ENCODE measurements at regions not wholly inside any gene's neighbourhood (a gene's known extent, or its start where the extent isn't known, plus 50 kb on each side); places are given as distances from the start of the nearest gene placed in this dataset.

DNA sequence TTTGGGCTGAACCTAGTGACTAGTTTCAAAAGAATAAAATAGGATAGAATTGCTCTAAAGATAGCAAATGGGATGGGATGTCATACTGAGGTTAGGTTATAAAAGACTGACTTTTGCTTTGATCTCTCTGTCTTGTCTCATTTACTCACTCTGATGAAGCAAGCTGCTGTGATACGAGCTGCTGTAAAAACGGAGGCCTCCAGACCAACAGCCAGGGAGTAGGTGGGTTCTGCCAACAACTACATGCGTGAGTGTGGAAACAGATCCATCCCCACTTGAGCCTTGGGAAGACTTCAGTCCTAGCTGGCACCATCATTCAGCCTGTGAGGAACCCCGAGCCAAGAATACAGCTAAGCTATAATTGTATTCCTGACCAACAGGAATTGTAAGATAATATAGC lies 373.9 kb upstream of the CA10 start (continued):
- no peak for TF ChIP-seq MXI1 (IDR thresholded peaks at IDR 0.05; ENCODE audit: low read depth, low read length)
- TF ChIP-seq JUND (IDR thresholded peaks at IDR 0.05): no peak
- TF ChIP-seq YY1 (IDR thresholded peaks at IDR 0.05; ENCODE audit: low read depth): no peak

- Histone ChIP-seq H3K9ac (no peak overlapping the region), H3K79me2 (ENCODE audit: insufficient read depth) (no peaks in the 10 kb centered on the region), H3F3A (replicated peaks; ENCODE audit: insufficient read depth) (no peaks in the 10 kb centered on the region), H3K27me3 (ENCODE audit: insufficient read depth) (no peaks in the 10 kb centered on the region), H3K4me2 (no peak overlapping the region), H3K36me3 (replicated peaks in 1 of 2; ENCODE audit: control insufficient read depth in 1 of 2, insufficient read depth in 2 of 2, low read length in 1 of 2) (no peaks in the 10 kb centered on the region), H3K4me3 (ENCODE audit: low read depth in 2 of 2, low read length in 1 of 2) (no peak overlapping the region), H3K9me3 (peaks cover 5% of the 10 kb centered on the region; the same call in 1 of the 2 replicates), H2AFZ (ENCODE audit: low read depth) (no peak overlapping the region), H3K27ac (ENCODE audit: low read depth in 2 of 2, low read length in 1 of 2) (no peak overlapping the region), H3K9me2 (no peaks in the 10 kb centered on the region), H3K4me1 (ENCODE audit: control insufficient read depth in 1 of 2, insufficient read depth in 2 of 2, low read depth in 1 of 2, low read length in 1 of 2) (no peaks in the 10 kb centered on the region), H4K20me1 (ENCODE audit: insufficient read depth) (no peaks in the 10 kb centered on the region)
- ChIA-PET POLR2A (no interaction called here), CTCF (interaction anchor here (0.9 to 1.2 kb wide), 3 partner anchors 9 to 74 kb away, joined by 3 read pairs; no protein-coding TSS in a partner anchor)
- WGBS (ENCODE audit: low lambda C conversion rate): 33% methylated on average over 3 of the region's 3 CpGs
- DNase-seq: no peak
- TF ChIP-seq, protein P1, sequence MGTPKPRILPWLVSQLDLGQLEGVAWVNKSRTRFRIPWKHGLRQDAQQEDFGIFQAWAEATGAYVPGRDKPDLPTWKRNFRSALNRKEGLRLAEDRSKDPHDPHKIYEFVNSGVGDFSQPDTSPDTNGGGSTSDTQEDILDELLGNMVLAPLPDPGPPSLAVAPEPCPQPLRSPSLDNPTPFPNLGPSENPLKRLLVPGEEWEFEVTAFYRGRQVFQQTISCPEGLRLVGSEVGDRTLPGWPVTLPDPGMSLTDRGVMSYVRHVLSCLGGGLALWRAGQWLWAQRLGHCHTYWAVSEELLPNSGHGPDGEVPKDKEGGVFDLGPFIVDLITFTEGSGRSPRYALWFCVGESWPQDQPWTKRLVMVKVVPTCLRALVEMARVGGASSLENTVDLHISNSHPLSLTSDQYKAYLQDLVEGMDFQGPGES (IDR thresholded peaks at IDR 0.05; ENCODE audit: low read depth, low read length): no peak
- no peak for TF ChIP-seq FOSL2 (IDR thresholded peaks at IDR 0.05; ENCODE audit: borderline replicate concordance, low read depth)
Measured at GRCh38 chr17:52524096-52524637, 365.7 kb upstream of the CA10 start.

DNA sequence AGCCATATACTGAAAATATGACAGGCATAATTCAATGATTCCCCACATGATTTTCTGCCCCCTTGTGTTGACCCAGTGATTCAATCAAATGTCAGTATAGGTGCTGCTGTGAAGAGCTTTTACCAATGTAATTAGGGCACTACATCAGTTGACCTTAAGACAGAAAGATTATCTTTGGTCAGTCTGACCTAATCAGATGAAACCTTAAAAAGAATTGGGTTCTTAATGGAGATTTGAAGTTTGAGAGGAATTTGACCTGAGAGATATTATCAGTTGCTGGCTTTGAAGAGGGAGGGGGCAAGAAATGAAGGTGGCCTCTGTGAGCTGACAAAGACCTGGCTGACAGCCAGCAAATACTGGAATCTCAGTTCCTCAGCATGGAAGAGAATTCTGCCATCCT lies 358.7 kb upstream of the CA10 start:
- H3F3A ChIP-seq (replicated peaks; ENCODE audit: insufficient read depth): no peaks in the 10 kb centered on the region
- H3K9me3 ChIP-seq: peaks cover 5% of the 10 kb centered on the region; the same call in 1 of the 2 replicates
- no peaks in the 10 kb centered on the region for H4K20me1 ChIP-seq (ENCODE audit: insufficient read depth)
- H2AFZ ChIP-seq (ENCODE audit: low read depth): no peak overlapping the region
- no peaks in the 10 kb centered on the region for H3K9me2 ChIP-seq
- H3K4me1 ChIP-seq (ENCODE audit: control insufficient read depth in 1 of 2, insufficient read depth in 2 of 2, low read depth in 1 of 2, low read length in 1 of 2): peaks cover 0 to 2% of the 10 kb centered on the region in 2 experiments; a peak in 1 of 4 replicates
- no peak overlapping the region; a peak in 1 of 4 replicates for H3K4me3 ChIP-seq (ENCODE audit: low read depth in 2 of 2, low read length in 1 of 2)
- POLR2A ChIA-PET: no interaction called here
- DNase-seq: no peak
- H3K27me3 ChIP-seq (ENCODE audit: insufficient read depth): no peaks in the 10 kb centered on the region
- H3K36me3 ChIP-seq (replicated peaks in 1 of 2; ENCODE audit: control insufficient read depth in 1 of 2, insufficient read depth in 2 of 2, low read length in 1 of 2): no peaks in the 10 kb centered on the region
- no peak overlapping the region for H3K4me2 ChIP-seq
- CTCF ChIA-PET: no interaction called here
- no peak for TF ChIP-seq RFX5 (IDR thresholded peaks at IDR 0.05; ENCODE audit: low read length)
- no peak for TF ChIP-seq MAX (IDR thresholded peaks at IDR 0.05; ENCODE audit: low read depth)
- TF ChIP-seq YY1 (IDR thresholded peaks at IDR 0.05; ENCODE audit: low read depth): no peak
- TF ChIP-seq, protein P1 (IDR thresholded peaks at IDR 0.05; ENCODE audit: low read depth, low read length): no peak
- TF ChIP-seq SMC3 (IDR thresholded peaks at IDR 0.05; ENCODE audit: low read depth, low read length): no peak
- no peak for TF ChIP-seq NRF1 (IDR thresholded peaks at IDR 0.05; ENCODE audit: low read depth, low read length)
- TF ChIP-seq, protein P2, sequence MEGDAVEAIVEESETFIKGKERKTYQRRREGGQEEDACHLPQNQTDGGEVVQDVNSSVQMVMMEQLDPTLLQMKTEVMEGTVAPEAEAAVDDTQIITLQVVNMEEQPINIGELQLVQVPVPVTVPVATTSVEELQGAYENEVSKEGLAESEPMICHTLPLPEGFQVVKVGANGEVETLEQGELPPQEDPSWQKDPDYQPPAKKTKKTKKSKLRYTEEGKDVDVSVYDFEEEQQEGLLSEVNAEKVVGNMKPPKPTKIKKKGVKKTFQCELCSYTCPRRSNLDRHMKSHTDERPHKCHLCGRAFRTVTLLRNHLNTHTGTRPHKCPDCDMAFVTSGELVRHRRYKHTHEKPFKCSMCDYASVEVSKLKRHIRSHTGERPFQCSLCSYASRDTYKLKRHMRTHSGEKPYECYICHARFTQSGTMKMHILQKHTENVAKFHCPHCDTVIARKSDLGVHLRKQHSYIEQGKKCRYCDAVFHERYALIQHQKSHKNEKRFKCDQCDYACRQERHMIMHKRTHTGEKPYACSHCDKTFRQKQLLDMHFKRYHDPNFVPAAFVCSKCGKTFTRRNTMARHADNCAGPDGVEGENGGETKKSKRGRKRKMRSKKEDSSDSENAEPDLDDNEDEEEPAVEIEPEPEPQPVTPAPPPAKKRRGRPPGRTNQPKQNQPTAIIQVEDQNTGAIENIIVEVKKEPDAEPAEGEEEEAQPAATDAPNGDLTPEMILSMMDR (IDR thresholded peaks at IDR 0.05): no peak
- no peak for TF ChIP-seq FOSL2 (IDR thresholded peaks at IDR 0.05; ENCODE audit: borderline replicate concordance, low read depth)
- no peak for TF ChIP-seq REST (IDR thresholded peaks at IDR 0.05; ENCODE audit: low read depth, low read length)
- H3K27ac ChIP-seq (ENCODE audit: low read depth in 2 of 2, low read length in 1 of 2): no peak overlapping the region
- no peak overlapping the region for H3K9ac ChIP-seq
- no peaks in the 10 kb centered on the region for H3K79me2 ChIP-seq (ENCODE audit: insufficient read depth)
